Upper lobe of left lung (tissue), 6 donors: ENCODE measurements at regions not wholly inside any gene's neighbourhood (a gene's known extent, or its start where the extent isn't known, plus 50 kb on each side); places are given as distances from the start of the nearest gene placed in this dataset.

Experiments used
- ATAC-seq, 2 donors: fragments of 200-7000 bp; cut with Tn5 transposase; one replicate each; pipeline ENCODE4 v1.9.1; 2022; ENCODE audit warnings: mild to moderate bottlenecking in 2 of 2, moderate library complexity in 2 of 2; ENCODE audit not compliant: low FRiP score in 2 of 2
- DNase-seq, 2 donors: peaks; one replicate each; pipeline ENCODE4 v3.0.0-alpha.2; 2019 to 2020
- H3K27ac ChIP-seq, 4 donors: fragments of 200-600 bp; sonication (generic); one replicate each; pipeline ENCODE4 v1.5.1; 2016 to 2019
- H3K27me3 ChIP-seq, 4 donors: fragments of 200-600 bp; sonication (generic); one replicate each; pipeline ENCODE4 v1.5.1; 2017 to 2019
- H3K36me3 ChIP-seq, 4 donors: fragments of 200-600 bp; sonication (generic); one replicate each; pipeline ENCODE4 v1.5.1; 2016 to 2019
- H3K4me1 ChIP-seq, 4 donors: fragments of 200-600 bp; sonication (generic); one replicate each; pipeline ENCODE4 v1.5.1; 2018 to 2019
- H3K4me3 ChIP-seq, 4 donors: fragments of 200-600 bp; sonication (generic); one replicate each; pipeline ENCODE4 v1.5.1; 2017 to 2019; ENCODE audit warnings: mild to moderate bottlenecking in 2 of 4, moderate library complexity in 1 of 4
- H3K9me3 ChIP-seq, 4 donors: fragments of 200-600 bp; sonication (generic); one replicate each; pipeline ENCODE4 v1.5.1; 2018 to 2019
- EP300 ChIP-seq, 4 donors: sonication (generic); formaldehyde crosslinking; IDR thresholded peaks; one replicate each; pipeline ENCODE4 v1.5.1; 2017; ENCODE audit warnings: antibody characterized with exemption in 4 of 4, control low read depth in 2 of 4
- POLR2A ChIP-seq, 4 donors: fragments of 450-650 bp; IDR thresholded peaks; one replicate each; pipeline ENCODE4 v1.5.1; 2016 to 2017; ENCODE audit warnings: antibody characterized with exemption in 4 of 4, mild to moderate bottlenecking in 2 of 4
- POLR2AphosphoS5 ChIP-seq, 2 donors: sonication (generic); formaldehyde crosslinking; IDR thresholded peaks; one replicate each; pipeline ENCODE4 v1.5.1; 2017; ENCODE audit warnings: antibody characterized with exemption in 2 of 2
- WGBS, 2 donors: methylation state at CpG; one replicate each; pipeline ENCODE4 v1.1.5; 2017 to 2018; 5-methylcytosine and 5-hydroxymethylcytosine counted together
- TF ChIP-seq, protein P1 (sequence below), 6 experiments: fragments of 450-650 bp in 4 of 6; fragments of 200-600 bp in 2 of 6; sonication (generic) in 2 of 6; IDR thresholded peaks; one replicate each; pipeline ENCODE4 v1.5.1; 2016 to 2019; ENCODE audit warnings: antibody characterized with exemption in 6 of 6
- donor health status: DM: no; HTN: no; CAD: no; lungs with moderate emphysema.
- donor health status: DM: no; HTN: yes; CAD: no; lungs with severe emphysema.

DNA sequence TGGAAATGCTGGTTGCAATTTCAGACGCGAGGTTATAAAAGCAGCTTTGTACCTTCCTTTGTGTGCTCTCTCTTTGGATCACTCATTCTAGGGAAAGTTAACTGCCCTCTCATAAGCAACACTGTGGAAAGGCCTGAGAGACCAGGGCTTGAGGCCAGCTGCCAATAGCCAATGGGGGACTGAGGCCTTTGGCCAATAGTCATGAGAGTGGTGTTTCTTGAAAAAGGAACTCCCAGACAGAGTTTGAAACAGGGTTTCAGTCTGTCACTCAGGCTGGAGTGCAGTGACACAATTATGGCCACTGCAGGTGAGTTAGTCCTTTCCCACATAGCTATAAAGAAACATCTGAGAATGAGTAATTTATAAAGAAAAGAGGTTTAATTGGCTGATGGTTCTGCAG lies 524.7 kb upstream of the SMIM31 start:
- H3K4me3 ChIP-seq: no peak overlapping the region
- no peaks in the 10 kb centered on the region for H3K9me3 ChIP-seq
- H3K36me3 ChIP-seq: no peaks in the 10 kb centered on the region
- H3K4me1 ChIP-seq: no peaks in the 10 kb centered on the region
- DNase-seq (no peak), ATAC-seq (no peak)
- WGBS, 2 donors: 98 to 100% methylated on average over 2 of the region's 2 CpGs
- no peak overlapping the region for H3K27ac ChIP-seq
- TF ChIP-seq POLR2AphosphoS5 (IDR thresholded peaks at IDR 0.05) (no peak), POLR2A (IDR thresholded peaks at IDR 0.05) (no peak), EP300 (IDR thresholded peaks at IDR 0.05) (no peak)
- TF ChIP-seq, protein P1, sequence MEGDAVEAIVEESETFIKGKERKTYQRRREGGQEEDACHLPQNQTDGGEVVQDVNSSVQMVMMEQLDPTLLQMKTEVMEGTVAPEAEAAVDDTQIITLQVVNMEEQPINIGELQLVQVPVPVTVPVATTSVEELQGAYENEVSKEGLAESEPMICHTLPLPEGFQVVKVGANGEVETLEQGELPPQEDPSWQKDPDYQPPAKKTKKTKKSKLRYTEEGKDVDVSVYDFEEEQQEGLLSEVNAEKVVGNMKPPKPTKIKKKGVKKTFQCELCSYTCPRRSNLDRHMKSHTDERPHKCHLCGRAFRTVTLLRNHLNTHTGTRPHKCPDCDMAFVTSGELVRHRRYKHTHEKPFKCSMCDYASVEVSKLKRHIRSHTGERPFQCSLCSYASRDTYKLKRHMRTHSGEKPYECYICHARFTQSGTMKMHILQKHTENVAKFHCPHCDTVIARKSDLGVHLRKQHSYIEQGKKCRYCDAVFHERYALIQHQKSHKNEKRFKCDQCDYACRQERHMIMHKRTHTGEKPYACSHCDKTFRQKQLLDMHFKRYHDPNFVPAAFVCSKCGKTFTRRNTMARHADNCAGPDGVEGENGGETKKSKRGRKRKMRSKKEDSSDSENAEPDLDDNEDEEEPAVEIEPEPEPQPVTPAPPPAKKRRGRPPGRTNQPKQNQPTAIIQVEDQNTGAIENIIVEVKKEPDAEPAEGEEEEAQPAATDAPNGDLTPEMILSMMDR (IDR thresholded peaks at IDR 0.05): no peak
- no peaks in the 10 kb centered on the region for H3K27me3 ChIP-seq

DNA sequence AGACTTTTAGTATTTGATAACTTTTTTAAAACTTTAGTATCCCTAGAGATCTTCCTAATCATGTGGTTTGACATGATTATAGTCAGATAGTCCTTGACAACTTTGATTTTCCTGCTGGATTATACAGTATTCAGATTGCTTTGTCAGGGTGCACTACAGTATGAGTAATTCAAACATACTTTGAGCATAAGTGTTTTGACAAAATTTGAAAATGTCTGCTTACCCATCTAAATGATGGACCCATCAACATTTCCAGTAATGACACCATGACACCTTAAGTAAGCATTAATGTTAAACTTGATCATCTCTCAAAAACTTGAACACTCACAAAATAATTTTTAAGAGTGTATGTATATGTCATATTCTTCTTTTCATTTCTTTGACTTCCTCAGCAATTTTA lies 514.5 kb upstream of the SMIM31 start:
- Histone ChIP-seq H3K9me3 (no peaks in the 10 kb centered on the region), H3K4me3 (no peak overlapping the region), H3K36me3 (no peaks in the 10 kb centered on the region), H3K4me1 (no peaks in the 10 kb centered on the region), H3K27ac (no peak overlapping the region), H3K27me3 (no peaks in the 10 kb centered on the region)
- DNase-seq (no peak), ATAC-seq (no peak)
- no peak for TF ChIP-seq EP300 (IDR thresholded peaks at IDR 0.05)
- no peak for TF ChIP-seq POLR2A (IDR thresholded peaks at IDR 0.05)
- TF ChIP-seq, protein P1 (IDR thresholded peaks at IDR 0.05): no peak
- no peak for TF ChIP-seq POLR2AphosphoS5 (IDR thresholded peaks at IDR 0.05)

DNA sequence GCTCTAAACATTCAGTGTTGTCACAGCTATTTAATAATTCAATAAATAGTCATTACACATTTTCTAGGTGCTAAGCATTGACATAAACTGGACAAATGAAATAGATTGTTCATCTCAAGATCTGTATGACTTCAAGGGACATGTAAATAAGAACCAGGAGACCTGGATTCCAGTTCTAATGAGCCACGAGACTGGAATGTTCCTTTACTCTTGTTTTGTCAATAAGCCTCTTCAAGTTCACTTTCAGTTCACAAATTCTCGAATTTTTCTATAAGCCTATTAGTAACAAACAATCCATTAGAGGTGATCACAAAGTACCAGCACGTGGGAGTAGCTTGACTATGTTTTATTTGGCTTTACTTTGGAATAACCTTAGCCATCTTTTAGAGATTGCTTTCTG lies 514.0 kb upstream of the SMIM31 start:
- no peaks in the 10 kb centered on the region for H3K36me3 ChIP-seq
- WGBS, 2 donors: 36 to 40% methylated on average over 3 of the region's 3 CpGs
- ATAC-seq (no peak), DNase-seq (no peak)
- no peaks in the 10 kb centered on the region for H3K9me3 ChIP-seq
- no peak overlapping the region for H3K4me3 ChIP-seq
- H3K27ac ChIP-seq: no peak overlapping the region
- no peaks in the 10 kb centered on the region for H3K4me1 ChIP-seq
- no peaks in the 10 kb centered on the region for H3K27me3 ChIP-seq
- TF ChIP-seq, protein P1 (IDR thresholded peaks at IDR 0.05): no peak
- no peak for TF ChIP-seq EP300 (IDR thresholded peaks at IDR 0.05)
- no peak for TF ChIP-seq POLR2AphosphoS5 (IDR thresholded peaks at IDR 0.05)
- TF ChIP-seq POLR2A (IDR thresholded peaks at IDR 0.05): no peak

DNA sequence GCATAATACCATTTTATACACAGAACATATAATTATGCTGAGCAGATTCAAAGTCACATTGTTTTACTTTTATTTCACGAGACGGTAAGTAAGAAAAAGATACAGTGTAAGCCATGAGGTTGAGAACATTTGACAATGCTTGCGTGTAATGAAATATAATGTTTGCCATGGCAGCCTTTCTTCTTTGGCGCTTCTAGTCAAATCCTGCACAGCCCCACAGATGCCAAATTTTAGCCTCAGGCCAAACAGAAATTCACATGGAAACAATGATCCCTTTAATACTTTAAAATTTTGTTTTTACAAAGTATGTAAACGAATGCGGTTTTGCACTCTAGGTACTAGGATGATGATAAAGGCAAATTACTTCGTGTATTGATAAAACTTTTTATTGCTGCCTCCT lies 502.7 kb upstream of the SMIM31 start:
- 89 to 93% methylated on average over 7 of the region's 7 CpGs for WGBS, 2 donors
- ATAC-seq (no peak), DNase-seq (no peak)
- Histone ChIP-seq H3K4me3 (no peak overlapping the region), H3K27me3 (no peaks in the 10 kb centered on the region), H3K36me3 (no peaks in the 10 kb centered on the region), H3K4me1 (no peaks in the 10 kb centered on the region), H3K9me3 (no peaks in the 10 kb centered on the region), H3K27ac (no peak overlapping the region)
- TF ChIP-seq POLR2AphosphoS5 (IDR thresholded peaks at IDR 0.05) (no peak), EP300 (IDR thresholded peaks at IDR 0.05) (no peak), POLR2A (IDR thresholded peaks at IDR 0.05) (no peak)
- TF ChIP-seq, protein P1 (IDR thresholded peaks at IDR 0.05): no peak

DNA sequence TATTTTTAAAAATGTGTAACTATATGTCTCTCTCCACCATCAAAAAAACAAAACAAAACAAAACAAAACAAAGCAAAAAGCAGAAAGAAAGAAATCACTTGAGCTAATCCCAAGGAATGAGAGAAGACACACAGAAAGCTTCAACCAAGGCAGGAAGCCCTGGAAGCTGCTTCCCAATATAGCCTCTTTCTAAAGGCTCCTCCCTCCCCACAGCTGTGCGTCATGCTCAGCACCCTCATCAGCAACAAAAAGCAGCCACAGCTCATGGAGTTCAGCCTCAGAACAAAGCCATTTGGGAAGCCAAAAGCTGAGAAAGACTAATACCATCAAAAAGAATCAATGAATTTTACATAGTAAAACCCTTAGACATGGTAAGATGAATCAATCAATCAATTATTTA lies 501.6 kb upstream of the SMIM31 start:
- ATAC-seq (no peak), DNase-seq (no peak)
- TF ChIP-seq POLR2AphosphoS5 (IDR thresholded peaks at IDR 0.05) (no peak), EP300 (IDR thresholded peaks at IDR 0.05) (no peak), POLR2A (IDR thresholded peaks at IDR 0.05) (no peak)
- TF ChIP-seq, protein P1 (IDR thresholded peaks at IDR 0.05): no peak
- Histone ChIP-seq H3K36me3 (no peaks in the 10 kb centered on the region), H3K27ac (no peak overlapping the region), H3K27me3 (no peaks in the 10 kb centered on the region), H3K9me3 (no peaks in the 10 kb centered on the region), H3K4me3 (no peak overlapping the region), H3K4me1 (no peaks in the 10 kb centered on the region)
- 0 to 8% methylated on average over 1 of the region's 1 CpG for WGBS, 2 donors
